ENCODE measurements at regions not wholly inside any gene's neighbourhood (a gene's known extent, or its start where the extent isn't known, plus 50 kb on each side); places are given as distances from the start of the nearest gene placed in this dataset.

DNA sequence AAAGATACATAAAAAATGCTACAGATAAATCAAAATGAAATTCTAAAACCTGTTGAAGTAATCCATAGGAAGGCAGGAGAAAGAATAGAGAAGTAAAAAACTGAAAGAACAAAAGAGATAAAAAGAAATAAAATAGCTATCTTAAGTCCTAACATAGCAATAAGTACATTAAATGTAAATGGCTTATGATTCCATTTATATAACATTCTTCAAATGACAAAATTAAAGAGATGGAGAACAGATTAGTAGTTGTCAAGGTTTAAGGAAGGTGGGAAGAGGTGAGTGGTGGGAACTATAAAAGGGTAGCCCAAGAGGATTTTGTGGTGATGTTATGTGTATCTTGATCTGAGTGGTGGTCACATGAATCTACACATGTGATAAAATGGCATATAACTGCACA is 254.8 kb downstream of the FAM76B start:
- no peak overlapping the region for H3K27ac Mint-ChIP-seq
- peaks cover 4 to 23% (median 11%) of the 10 kb centered on the region in 9 donors for H3K9me3 Mint-ChIP-seq
- DNase-seq (no peak), ATAC-seq (no peak)
- H3K4me3 Mint-ChIP-seq, result no peak overlapping the region
- POLR2A ChIA-PET, result no interaction called here
- peaks cover 0 to 14% (median 0%) of the 10 kb centered on the region in 5 donors for H3K27me3 Mint-ChIP-seq
- H3K4me1 Mint-ChIP-seq, result no peaks in the 10 kb centered on the region
- peaks cover 0 to 12% (median 8%) of the 10 kb centered on the region in 3 donors for H3K36me3 Mint-ChIP-seq

DNA sequence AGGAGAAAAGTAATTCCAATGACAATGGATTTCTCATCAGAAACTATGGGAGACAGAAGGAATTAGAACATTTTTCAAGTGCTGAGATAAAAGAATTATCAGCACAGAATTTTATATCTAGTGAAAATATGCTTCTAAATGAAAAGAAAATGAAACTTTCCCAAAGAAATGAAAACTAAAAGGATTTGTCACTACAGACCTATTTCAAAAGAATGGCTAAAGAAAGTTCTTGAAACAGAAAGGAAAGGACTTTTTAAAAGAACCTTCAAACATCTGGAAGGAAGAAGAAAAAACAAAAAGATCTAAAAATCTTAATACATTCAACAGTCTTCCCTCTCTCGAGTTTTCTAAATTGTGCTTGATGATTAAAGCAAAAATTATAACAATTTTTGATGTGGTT is 255.4 kb downstream of the FAM76B start:
- ATAC-seq, result no peak
- no peak for DNase-seq
- peaks cover 0 to 14% (median 0%) of the 10 kb centered on the region in 5 donors for H3K27me3 Mint-ChIP-seq
- no peaks in the 10 kb centered on the region for H3K4me1 Mint-ChIP-seq
- no peak overlapping the region for H3K4me3 Mint-ChIP-seq
- H3K36me3 Mint-ChIP-seq, result peaks cover 0 to 12% (median 8%) of the 10 kb centered on the region in 3 donors
- H3K27ac Mint-ChIP-seq, result no peak overlapping the region
- peaks cover 4 to 23% (median 11%) of the 10 kb centered on the region in 9 donors for H3K9me3 Mint-ChIP-seq
- POLR2A ChIA-PET, result no interaction called here

DNA sequence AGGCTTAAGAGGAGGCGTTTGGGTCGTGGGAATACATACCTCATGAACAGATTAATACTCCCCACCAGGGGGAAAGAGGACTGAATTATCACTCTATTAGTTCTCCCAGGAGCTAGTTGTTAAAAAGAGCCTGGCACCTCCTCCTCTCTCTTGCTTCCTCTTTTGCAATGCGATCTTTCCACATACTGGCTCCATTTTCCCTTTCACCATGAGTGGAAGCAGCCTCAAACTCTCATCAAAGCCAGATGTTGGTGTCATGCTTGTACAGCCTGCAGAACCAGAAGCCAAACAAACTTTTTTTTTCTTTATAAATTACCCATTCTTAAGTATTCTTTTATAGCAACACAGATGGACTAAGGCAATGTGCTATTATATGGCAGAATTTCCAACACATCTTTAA is 258.5 kb downstream of the FAM76B start:
- H3K27ac Mint-ChIP-seq, result no peak overlapping the region
- DNase-seq (no peak), ATAC-seq (no peak)
- peaks cover 4 to 23% (median 11%) of the 10 kb centered on the region in 9 donors for H3K9me3 Mint-ChIP-seq
- H3K4me3 Mint-ChIP-seq, result no peak overlapping the region
- POLR2A ChIA-PET, result no interaction called here
- peaks cover 0 to 12% (median 8%) of the 10 kb centered on the region in 3 donors for H3K36me3 Mint-ChIP-seq
- no peaks in the 10 kb centered on the region for H3K4me1 Mint-ChIP-seq
- H3K27me3 Mint-ChIP-seq, result peaks cover 0 to 14% (median 0%) of the 10 kb centered on the region in 5 donors

DNA sequence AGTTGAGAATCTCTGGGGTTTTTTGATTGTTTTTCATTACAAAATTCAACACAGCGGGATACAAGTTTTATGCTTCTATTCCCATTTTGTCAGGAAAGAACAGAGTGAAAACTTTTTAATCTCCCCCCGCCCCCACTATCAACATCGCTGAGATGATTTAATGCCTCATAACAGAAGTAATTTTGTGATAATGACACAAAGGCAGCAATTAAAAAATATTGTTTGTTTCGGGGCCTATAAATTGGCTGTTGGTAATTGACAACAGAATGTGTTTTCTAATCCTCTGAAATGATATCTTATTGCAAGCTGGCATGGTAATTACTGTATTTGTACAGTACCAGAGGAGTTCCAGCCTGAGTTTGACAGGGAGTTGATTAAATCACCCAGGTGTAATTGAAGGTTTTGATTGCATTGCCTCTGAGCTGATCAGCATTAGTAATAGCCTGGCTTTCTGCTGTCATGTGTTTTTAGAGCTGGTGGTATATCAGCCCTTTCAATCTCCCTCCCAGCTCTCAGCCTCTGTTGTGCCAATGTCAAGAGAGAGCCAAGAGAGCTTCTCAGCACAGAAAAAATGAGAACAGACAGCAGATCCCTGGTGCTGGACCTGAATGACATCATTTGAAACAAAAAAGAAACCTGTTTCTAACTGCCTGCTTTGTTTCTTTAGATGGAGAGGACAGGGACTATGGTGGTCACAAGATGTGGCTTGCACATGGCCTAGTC is 265.1 kb downstream of the FAM76B start:
- H3K27me3 Mint-ChIP-seq, result no peaks in the 10 kb centered on the region
- ATAC-seq (no peak), DNase-seq (no peak)
- no peak overlapping the region for H3K27ac Mint-ChIP-seq
- no peaks in the 10 kb centered on the region for H3K4me1 Mint-ChIP-seq
- no peaks in the 10 kb centered on the region for H3K36me3 Mint-ChIP-seq
- H3K4me3 Mint-ChIP-seq, result no peak overlapping the region
- POLR2A ChIA-PET, result no interaction called here
- H3K9me3 Mint-ChIP-seq, result peaks cover 0 to 1% (median 0%) of the 10 kb centered on the region in 9 donors

DNA sequence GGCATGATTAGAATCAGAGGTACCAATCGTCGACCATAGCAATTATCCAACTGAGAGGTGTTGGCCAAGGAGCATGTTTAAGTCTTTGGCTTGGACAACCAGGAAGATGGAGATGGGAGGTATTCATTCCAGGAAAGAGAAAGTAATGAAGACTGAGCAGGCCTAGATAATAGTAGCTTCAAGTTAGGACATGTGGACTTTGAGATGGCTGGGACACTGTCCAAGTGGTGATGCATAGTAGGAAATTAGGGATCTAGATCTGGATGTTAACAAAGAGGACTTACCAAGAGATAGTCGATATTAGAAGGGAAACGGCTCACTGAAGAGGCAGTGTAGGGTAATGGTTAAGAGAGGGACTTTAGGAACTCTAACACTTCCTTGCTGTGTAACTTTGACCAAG is 266.7 kb downstream of the FAM76B start:
- Mint-ChIP-seq H3K4me3 (no peak overlapping the region), H3K27ac (no peak overlapping the region), H3K9me3 (no peaks in the 10 kb centered on the region), H3K4me1 (no peaks in the 10 kb centered on the region), H3K36me3 (no peaks in the 10 kb centered on the region), H3K27me3 (no peaks in the 10 kb centered on the region)
- DNase-seq (no peak), ATAC-seq (no peak)
- POLR2A ChIA-PET, result no interaction called here

DNA sequence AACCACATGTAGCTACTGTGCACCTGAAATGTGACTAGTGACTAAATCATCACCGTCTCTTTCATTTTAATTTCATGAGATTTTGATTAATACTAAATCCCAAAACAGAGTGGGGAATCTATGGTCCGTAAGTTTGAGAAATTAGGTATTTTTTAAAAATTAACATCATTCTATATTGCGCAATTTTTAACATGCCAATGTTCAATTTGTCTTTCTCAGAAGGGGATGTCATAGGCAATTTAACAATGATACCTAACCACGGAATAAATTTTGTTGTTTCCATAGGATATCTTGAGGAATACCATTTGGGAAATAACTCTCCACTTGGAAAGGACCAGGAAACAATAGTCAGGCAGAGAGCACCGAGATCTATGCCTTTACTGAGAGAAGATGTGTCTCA is 267.7 kb downstream of the FAM76B start:
- no peaks in the 10 kb centered on the region for H3K4me1 Mint-ChIP-seq
- ATAC-seq, result no peak
- no peaks in the 10 kb centered on the region for H3K36me3 Mint-ChIP-seq
- no peak overlapping the region for H3K4me3 Mint-ChIP-seq
- no peak for DNase-seq
- no peak overlapping the region for H3K27ac Mint-ChIP-seq
- POLR2A ChIA-PET, result no interaction called here
- peaks cover 0 to 2% (median 0%) of the 10 kb centered on the region in 5 donors for H3K27me3 Mint-ChIP-seq
- H3K9me3 Mint-ChIP-seq, result no peaks in the 10 kb centered on the region

DNA sequence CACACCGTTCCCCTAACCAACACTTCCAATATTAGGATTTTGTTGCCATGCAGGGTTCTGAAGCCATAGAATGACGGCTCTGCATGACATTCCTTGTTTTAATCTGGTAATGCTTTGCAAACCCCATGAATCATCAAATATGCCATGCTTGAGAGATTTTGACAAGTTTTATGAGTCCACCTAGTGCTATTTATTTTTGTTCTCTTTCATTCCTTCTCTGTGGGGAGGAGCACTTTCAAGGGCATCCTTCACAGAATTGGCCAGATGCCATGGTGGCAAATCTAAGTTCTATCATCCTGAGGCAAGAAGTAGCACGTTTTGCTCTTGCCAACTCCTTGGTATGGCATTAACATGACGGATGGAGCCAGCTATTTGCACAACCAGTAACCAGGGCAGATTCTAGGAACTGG is 268.4 kb downstream of the FAM76B start:
- no peak for ATAC-seq
- POLR2A ChIA-PET, result no interaction called here

DNA sequence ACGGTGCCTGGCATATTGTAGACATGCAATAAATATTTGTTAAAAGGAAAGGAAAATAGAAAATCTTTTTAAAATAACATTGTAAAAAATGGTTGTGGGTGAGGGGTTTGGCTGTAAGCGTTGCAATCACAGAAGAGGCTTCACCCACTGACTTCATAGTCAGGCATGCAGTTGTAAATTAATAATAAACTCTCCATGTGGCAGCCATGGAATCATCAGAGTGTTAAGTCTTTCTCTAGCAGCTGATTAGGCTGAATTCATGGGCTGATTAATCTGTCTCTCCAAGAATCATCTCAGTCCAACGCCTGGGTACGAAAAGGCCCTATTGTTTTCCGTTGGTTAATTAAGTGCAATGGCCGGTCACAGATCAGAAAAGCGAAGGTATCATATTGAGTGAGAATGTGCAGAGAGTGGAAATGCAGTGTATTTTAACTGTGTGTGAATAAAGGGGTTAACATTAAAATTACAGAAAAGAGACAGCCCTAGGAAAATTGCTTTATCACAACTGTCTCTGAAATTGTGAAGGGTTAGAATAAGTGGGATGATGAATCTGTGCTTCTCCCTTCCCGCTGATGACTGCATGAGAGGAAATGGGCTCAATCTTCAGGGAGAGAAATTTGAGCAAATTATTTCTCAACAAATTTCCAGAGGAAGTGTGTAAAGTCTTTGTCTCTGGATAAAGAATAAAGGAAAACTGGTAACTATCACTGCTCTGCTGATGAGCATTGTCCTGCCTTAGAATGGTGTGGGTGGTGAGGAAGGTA is 269.0 kb downstream of the FAM76B start:
- Mint-ChIP-seq H3K36me3 (no peaks in the 10 kb centered on the region), H3K27me3 (peaks cover 0 to 4% (median 0%) of the 10 kb centered on the region in 5 donors), H3K27ac (no peak overlapping the region), H3K4me3 (no peak overlapping the region), H3K9me3 (no peaks in the 10 kb centered on the region), H3K4me1 (no peaks in the 10 kb centered on the region)
- POLR2A ChIA-PET, result no interaction called here
- no peak for ATAC-seq
- DNase-seq, result no peak

More for the DNA sequence above, 268.4 kb downstream of the FAM76B start:
- Mint-ChIP-seq H3K4me1 (no peaks in the 10 kb centered on the region), H3K27ac (no peak overlapping the region), H3K9me3 (no peaks in the 10 kb centered on the region), H3K4me3 (no peak overlapping the region), H3K36me3 (no peaks in the 10 kb centered on the region), H3K27me3 (peaks cover 0 to 4% (median 0%) of the 10 kb centered on the region in 5 donors)
- no peak for DNase-seq

DNA sequence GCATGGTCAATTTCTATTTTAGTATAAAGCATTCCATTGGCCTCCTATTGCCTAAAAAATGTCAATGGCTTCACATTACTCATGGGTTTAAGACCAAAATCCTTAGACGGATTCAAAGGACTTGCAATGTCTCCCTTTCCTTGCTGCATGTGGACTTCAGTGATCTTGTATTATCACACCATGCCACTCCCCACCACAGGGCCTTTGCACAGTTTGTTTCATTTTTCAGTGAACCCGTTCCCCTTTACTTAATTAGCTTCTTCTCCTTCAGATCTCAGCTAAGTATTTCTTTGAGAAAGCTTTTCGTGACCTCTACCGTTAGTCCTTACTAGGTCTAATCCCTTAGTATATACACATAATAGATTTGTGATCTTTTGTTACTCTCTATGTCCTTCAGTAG is 269.7 kb downstream of the FAM76B start:
- POLR2A ChIA-PET, result no interaction called here
- Mint-ChIP-seq H3K27me3 (peaks cover 0 to 4% (median 0%) of the 10 kb centered on the region in 5 donors), H3K27ac (no peak overlapping the region), H3K4me1 (no peaks in the 10 kb centered on the region), H3K36me3 (no peaks in the 10 kb centered on the region), H3K9me3 (no peaks in the 10 kb centered on the region), H3K4me3 (no peak overlapping the region)
- ATAC-seq (no peak), DNase-seq (no peak)

DNA sequence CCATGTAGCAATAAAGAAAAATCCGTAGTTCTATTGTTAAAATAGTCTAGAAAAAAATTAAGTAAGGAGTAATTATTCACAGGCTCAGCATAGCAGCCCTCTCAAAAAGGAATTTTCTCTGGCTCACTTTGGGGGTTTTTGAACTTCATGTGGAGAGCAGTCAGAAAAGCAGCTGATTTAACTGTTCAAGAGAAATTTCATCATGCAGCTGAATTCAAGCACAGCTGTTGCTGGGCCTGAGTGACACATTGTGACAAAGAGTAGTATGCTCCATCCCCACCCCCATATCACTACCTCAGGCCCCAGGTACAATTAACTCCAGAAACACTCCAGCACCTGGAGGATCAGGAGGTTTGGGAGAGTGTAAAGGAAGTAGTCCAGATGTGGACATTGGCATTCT is 272.1 kb downstream of the FAM76B start:
- DNase-seq, result no peak
- no peaks in the 10 kb centered on the region for H3K9me3 Mint-ChIP-seq
- H3K4me3 Mint-ChIP-seq, result no peak overlapping the region
- H3K36me3 Mint-ChIP-seq, result no peaks in the 10 kb centered on the region
- no peaks in the 10 kb centered on the region for H3K4me1 Mint-ChIP-seq
- POLR2A ChIA-PET, result interaction anchor here (0.7 kb wide), 1 partner anchor 9 kb away, joined by 3 read pairs; no protein-coding TSS in a partner anchor
- ATAC-seq, result no peak
- H3K27me3 Mint-ChIP-seq, result peaks cover 0 to 4% (median 0%) of the 10 kb centered on the region in 5 donors
- no peak overlapping the region for H3K27ac Mint-ChIP-seq

DNA sequence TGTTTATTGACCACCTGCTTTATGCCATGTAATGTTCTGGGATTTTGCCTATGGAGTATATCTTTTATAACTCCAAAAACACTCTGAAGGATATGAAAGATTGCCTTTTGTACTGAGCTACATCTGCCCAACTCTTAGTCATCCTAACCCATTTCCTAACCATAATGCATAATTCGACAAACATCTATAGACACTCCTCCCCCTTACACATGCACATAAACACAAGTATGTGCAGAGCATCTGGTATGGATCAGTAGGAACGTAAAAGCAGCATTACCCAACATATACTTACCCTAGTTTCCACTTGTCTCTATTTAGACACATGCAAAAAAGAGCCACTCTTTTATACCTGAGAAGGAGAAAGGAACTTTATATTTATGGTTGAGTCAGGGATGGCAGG is 272.8 kb downstream of the FAM76B start:
- Mint-ChIP-seq H3K27ac (no peak overlapping the region), H3K27me3 (peaks cover 0 to 4% (median 0%) of the 10 kb centered on the region in 5 donors), H3K4me3 (no peak overlapping the region), H3K9me3 (no peaks in the 10 kb centered on the region), H3K4me1 (no peaks in the 10 kb centered on the region), H3K36me3 (no peaks in the 10 kb centered on the region)
- no peak for DNase-seq
- POLR2A ChIA-PET, result no interaction called here
- ATAC-seq, result no peak

DNA sequence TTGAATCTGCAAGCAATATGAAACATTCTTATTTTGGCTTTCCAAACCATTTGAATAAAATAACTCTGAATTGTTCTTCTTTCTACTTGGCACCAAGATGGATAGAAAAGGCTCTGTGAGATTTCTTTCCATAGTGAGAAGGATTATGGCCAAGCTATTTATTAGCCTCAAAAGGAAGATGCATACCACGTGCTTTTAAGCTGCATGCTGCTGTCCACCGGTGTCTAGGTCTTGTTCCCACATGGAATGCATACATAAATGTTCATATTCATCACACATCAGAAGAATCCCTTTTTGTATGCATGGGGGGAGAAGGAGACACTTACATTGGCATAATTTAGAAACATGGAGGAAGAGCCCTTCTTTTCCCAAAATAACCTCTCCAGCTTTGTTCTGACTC is 273.4 kb downstream of the FAM76B start:
- POLR2A ChIA-PET, result no interaction called here
- H3K36me3 Mint-ChIP-seq, result no peaks in the 10 kb centered on the region
- no peak overlapping the region for H3K4me3 Mint-ChIP-seq
- H3K4me1 Mint-ChIP-seq, result no peaks in the 10 kb centered on the region
- no peak overlapping the region for H3K27ac Mint-ChIP-seq
- no peaks in the 10 kb centered on the region for H3K9me3 Mint-ChIP-seq
- H3K27me3 Mint-ChIP-seq, result peaks cover 0 to 4% (median 0%) of the 10 kb centered on the region in 5 donors
- ATAC-seq (no peak), DNase-seq (no peak)

DNA sequence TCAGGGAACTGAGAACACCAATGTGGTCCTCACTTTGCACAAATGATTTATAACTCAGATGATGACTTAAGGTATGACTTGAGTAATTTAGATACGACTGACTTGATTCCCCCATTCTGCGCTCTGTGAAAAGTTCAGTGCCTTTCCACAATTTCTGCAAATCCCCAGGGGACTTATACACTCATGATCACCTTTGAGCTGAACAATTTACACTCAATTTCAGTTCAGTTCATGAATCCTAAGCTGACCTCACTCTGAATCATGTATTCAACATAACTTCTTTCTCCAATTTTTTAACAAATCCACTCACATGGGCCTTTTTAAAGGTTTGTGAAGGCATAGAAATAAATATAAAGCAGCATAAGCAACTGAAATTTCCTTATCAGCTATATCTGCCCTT is 274.2 kb downstream of the FAM76B start:
- POLR2A ChIA-PET, result no interaction called here
- Mint-ChIP-seq H3K4me3 (no peak overlapping the region), H3K4me1 (no peaks in the 10 kb centered on the region), H3K27ac (no peak overlapping the region), H3K27me3 (peaks cover 0 to 4% (median 0%) of the 10 kb centered on the region in 5 donors), H3K36me3 (no peaks in the 10 kb centered on the region), H3K9me3 (no peaks in the 10 kb centered on the region)
- ATAC-seq (no peak), DNase-seq (no peak)
